OCI-LY1 (cell line): ENCODE measurements at regions not wholly inside any gene's neighbourhood (a gene's known extent, or its start where the extent isn't known, plus 50 kb on each side); places are given as distances from the start of the nearest gene placed in this dataset.

Source experiments
- CTCF ChIP-seq: fragments of 200-600 bp; sonication (generic), shearing (Covaris generic); IDR thresholded peaks from 2 replicates; pipeline ENCODE4 v1.5.1; 2017; ENCODE audit warnings: mild to moderate bottlenecking, antibody characterized with exemption, low read length, moderate library complexity, mixed read lengths
- EZH2 ChIP-seq: fragments of 200-600 bp; sonication (generic), shearing (Covaris generic); IDR thresholded peaks from 2 replicates; pipeline ENCODE4 v1.8.0; 2017; ENCODE audit warnings: borderline replicate concordance, mixed run types, mild to moderate bottlenecking, antibody characterized with exemption, low read length, moderate library complexity, mixed read lengths

DNA sequence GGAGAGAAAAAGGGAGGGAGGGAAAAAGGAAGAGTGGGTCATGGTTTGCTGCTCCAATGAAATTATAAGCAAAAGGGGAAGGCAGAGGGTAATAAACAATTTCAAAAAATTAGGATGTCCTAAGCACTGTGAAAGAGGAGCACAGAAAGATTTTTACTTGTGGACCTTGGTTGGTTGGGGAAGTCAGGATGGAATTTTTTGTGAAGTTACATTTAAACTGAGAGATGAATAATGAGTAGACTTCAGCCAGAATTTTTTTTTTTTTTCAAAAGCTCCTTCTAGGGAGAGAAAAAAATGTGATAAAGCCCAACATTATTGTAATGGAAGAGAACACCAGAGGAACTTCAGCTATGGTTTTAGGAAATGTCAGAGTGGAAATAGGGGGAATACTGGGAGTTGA lies 515.9 kb upstream of the PAPPA start:
- no peak for TF ChIP-seq CTCF
- no peak for TF ChIP-seq EZH2
